ENCODE measurements at regions not wholly inside any gene's neighbourhood (a gene's known extent, or its start where the extent isn't known, plus 50 kb on each side); places are given as distances from the start of the nearest gene placed in this dataset.

DNA sequence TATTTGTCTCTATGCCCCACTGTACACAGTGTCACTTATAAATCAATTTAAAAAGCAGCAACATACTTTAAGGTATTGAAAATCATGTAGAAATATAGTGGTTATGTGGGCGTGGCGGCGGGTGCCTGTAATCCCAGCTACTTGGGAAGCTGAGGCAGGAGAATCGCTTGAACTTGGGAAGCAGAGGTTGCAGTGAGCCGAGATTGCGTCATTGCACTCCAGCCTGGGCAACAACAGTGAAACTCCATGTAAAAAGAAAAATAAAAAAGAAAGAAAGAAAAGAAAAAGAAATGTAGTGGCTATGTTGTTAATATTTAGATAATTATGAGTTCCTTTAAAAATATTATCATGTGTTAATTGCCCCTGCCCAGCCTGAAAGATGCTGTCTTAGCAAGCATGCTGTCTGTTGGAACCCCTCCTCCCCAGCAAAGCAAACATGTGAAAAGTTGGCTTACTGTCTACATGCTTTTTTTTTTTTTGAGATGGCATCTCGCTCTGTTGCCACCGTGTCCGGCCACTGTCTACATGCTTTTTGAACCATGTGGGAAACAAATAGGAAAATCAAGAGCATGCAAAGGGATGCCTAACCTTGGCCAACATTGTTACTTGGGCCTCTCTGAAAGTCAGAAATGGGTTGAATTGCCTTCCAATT, 151.4 kb upstream of the TSHZ2 start:
- DNase-seq (ENCODE audit: low read depth in 2 of 2): no peak

GRCh38 chr20:52818491-52818890, 153.7 kb upstream of the TSHZ2 start:
- DNase-seq (ENCODE audit: low read depth in 2 of 2): no peak

DNA sequence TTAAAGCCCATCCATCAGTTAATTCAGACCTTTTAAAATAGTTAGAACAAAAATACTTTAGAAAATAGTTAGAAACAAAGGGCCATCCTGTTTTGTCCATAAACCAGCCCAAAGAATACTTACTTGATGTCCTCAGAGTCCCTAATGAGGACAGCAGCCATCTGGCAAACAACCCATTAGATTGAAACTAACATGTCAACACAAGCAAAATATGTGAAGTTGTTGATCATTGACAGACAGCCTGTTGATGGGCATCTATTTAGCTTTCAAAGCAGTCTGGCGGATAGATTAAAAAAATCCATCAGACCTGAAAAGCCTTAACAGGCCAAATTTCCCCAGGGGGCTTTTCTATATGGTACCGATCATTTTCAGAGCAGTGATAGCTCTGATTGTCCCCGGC, 154.2 kb upstream of the TSHZ2 start:
- DNase-seq (ENCODE audit: low read depth in 2 of 2): no peak

DNA sequence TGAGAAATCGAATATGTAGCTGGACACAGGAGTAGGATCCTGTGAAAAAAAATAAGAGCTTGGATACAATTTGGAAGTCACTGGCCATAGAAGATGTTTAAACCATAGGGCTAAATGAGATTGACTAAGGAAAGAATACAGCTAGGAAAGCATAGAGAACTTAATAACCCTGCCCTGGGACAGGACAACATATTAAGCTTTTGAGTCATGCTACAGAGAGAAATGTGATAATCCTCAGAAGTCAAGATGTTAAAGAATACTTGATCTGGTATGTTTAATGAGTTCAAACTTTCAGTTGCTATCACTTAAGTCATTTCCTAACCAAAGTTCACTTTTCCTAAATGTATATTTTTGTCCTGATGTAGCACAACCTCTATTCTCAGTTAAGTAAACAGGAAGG, 154.6 kb upstream of the TSHZ2 start:
- DNase-seq (ENCODE audit: low read depth in 2 of 2): no peak

GRCh38 chr20:52814371-52814770, 157.8 kb upstream of the TSHZ2 start:
- no peak for DNase-seq (ENCODE audit: low read depth in 2 of 2)

GRCh38 chr20:52812231-52812847, 159.8 kb upstream of the TSHZ2 start:
- DNase-seq (ENCODE audit: low read depth in 2 of 2): no peak

DNA sequence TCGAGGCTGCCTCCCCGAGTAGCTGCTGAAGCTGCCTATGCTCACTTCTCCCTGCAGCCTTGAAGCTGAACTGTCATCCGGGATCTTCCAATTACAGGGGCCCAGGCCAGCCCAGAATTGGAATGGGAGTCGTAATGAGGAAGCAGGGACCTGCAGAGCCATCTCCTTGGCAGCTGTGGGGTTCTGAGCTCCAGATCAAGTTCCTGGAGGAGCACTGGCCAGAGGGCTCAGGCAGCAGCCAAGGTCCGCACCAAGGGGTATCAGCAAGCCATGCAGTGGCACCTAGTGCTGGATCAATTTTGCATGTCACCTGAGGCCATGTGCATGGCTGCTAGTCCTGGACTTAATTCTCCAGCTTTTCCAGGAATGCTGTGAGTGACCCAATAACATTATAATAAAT, 163.2 kb upstream of the TSHZ2 start:
- DNase-seq (ENCODE audit: low read depth in 2 of 2): no peak

DNA sequence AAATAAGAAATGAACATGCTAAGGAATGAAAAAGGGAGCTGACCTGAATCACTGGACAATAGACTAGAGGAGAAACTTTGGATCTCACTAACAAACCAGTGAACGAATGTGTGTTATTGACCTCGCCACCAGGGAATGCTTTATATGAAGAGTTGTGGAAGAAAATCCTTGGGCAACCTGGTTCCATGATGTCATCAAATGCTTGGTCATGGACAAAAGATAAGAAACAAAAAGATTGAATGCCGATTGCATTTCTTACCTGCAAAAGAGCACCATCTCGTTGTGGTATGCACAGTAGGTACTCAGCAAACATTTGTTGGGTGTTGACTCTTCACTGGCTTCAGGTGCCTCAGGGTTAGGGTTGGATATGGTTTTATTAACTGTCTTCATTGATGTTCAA, 165.2 kb upstream of the TSHZ2 start:
- no peak for DNase-seq (ENCODE audit: low read depth in 2 of 2)

DNA sequence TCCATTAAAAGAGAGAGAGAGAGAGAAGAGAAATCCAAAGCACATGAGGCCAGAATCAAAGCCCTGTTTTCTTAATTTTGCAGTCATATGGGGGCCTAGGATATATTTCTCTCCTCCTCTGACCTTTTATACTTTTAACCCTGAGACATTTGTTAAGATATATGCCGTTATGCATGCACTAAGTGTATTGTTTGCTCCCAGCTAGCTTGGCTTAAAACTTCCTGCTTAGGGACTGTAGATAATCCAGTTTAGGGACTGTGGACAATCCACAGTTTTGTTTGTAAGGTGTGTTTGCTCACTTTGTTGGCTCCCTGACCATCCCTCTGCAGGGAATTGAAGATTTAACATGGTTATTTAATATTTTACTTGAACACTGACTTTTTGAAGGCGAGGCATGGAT, 166.3 kb upstream of the TSHZ2 start:
- no peak for DNase-seq (ENCODE audit: low read depth in 2 of 2)

DNA sequence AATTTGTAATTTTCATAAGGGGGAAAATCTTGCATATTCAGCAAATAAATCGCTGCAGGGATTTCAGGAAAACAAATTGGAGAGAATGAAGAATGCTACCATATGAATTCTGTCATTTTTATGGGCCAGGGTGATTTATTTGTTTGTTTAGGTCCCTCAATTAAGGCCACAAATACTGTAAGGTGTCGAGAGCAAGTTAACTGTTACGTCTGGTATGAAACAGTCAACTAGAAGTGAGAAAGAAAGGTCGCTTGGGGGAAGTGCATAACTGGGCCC, 166.9 kb upstream of the TSHZ2 start:
- DNase-seq (ENCODE audit: low read depth in 2 of 2): no peak

DNA sequence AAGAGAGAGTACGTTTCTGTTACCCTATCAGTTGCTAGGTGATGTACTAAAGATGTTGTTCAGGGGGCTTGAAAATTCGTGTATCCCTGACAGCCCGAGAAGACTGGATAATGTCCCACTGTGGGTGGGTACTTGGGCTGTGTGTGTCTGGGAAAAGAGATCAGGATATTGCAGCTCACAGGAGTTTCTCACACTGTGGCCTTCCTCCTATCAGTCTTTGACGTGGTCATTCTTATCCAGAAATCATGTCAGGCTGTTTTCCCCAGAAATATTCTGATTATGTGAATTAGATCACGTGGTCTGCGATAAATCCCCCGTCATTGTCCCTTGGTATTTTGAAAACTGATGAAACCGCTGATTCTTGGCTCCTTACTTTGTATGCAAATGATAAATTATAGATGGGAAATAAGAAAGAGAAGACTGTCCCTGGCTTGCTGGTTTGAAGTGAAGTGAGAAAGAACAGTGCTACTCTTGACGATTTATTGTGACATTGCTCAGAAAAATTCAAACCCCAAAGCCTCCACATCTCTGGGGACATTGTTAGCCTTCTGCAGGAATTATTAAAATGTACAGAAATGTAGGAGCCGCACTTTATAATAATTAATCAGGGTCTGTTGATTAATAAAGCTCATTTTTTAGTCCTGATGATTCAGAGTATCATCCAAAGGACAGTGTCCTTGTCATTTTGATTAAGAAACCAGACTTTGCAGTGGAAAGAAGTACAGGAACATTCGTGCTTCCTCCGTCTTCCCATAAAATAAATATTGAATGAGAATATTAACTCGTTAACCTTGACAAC, 167.5 kb upstream of the TSHZ2 start:
- no peak for DNase-seq (ENCODE audit: low read depth in 2 of 2)

DNA sequence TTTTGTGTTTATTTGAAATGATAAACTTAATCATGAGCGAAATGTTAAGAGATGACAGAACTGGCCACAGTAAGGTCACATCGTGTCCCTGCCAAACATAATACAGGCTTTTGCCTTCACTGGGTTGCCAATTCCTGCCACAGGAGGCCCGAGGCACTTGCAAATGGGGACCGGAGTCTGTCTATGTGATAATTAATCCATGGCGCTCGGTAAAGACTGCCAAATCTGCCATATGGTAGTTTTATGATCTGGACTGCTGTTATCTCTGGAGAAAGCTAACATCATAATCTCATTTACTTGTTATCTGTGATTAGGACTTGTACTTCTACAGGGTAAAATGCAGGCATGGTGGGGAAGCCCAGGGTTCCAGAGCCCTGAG, 170.5 kb upstream of the TSHZ2 start:
- DNase-seq (ENCODE audit: low read depth in 2 of 2): no peak

GRCh38 chr20:52800734-52801627, 171.2 kb upstream of the TSHZ2 start:
- no peak for DNase-seq (ENCODE audit: low read depth in 2 of 2)

DNA sequence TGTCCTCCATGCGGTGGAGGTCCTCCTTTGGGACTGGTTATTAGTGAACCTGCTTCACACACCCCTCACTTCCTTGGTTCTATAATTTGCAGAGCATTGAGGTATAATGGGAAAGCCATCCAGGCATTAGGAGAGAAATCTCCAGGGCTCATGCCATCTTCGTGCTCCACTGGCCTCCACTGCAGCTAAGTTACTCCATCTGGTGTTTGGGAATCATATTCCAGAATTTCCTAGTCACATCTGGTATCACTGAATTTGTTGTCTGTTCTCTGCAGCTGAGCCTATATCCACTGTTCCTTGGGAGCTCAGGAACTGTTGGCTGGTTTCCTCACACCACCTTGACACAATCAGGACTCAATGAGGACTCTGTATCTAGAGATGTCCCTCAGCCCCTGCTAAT, 173.0 kb upstream of the TSHZ2 start:
- no peak for DNase-seq (ENCODE audit: low read depth in 2 of 2)

- DNase-seq (ENCODE audit: low read depth in 2 of 2): no peak
Observed at GRCh38 chr20:52798124-52798523, 174.0 kb upstream of the TSHZ2 start.

DNA sequence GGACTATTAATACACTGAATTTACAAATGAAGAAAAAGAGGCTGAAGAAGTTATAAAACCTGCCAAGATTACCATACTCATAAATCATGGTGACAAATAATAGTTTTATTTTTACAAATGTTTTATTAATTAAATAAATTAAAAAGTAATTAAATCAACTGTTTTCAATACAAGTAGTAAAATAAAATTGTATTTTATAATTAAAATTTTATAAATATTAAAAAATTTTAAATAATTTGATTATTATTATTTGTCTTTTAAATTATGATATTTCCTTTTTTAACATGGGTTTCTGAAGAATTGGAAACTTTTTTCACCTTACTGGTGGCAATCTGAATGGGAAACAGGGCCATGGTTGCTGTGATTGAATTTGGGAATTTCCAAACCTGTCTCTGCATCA, 177.3 kb upstream of the TSHZ2 start:
- DNase-seq (ENCODE audit: low read depth in 2 of 2): no peak

DNA sequence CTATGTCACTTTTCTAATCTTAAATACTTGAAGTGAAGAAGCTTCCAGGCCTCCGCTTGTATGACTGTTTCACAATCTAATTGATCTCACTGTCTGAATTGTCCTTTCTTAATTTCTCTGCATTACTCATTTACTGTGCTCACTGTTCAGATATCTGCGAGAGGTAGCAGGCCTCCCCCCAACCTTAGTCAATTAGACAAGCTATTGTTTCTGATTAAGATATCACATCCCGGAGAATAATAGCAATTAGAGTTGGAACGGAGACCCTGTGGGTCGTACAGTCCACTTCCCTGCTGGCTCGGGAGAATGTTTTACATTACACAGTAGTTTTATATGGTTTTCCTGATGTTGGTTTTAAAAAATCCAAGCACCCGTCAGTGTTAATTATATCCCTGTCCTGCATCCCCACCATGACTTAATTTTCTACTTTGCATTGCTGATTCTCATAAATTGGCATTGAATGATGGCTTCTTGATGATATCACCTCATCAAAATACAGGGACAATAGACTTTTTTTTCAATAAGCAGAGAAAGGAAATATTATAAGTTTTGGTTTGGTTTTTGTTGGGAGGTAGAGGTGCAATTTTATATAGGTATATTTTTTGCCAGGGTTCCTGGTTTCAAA, 178.7 kb upstream of the TSHZ2 start:
- DNase-seq (ENCODE audit: low read depth in 2 of 2): no peak

- no peak for DNase-seq (ENCODE audit: low read depth in 2 of 2)
Observed at GRCh38 chr20:52791091-52791490, 181.1 kb upstream of the TSHZ2 start.

DNA sequence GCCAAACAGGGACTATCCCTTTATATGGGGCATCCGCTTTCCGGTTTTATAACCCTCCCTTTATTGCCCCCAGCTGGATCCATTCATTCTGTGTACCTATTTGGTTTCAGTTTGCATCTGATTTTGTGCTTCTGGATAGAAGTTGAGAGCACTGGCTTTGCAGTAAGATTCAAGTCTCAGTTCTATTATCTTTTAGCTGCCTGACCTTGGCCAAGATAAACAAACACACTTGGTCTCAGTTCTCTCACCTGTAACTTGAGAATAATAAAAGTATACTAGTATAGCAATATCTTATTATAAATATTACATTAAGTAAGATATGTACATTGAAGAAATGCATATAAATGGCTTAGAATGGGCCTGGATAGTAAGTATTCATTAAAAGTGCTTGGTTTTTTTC, 182.4 kb upstream of the TSHZ2 start:
- DNase-seq (ENCODE audit: low read depth in 2 of 2): no peak

GRCh38 chr20:52787962-52788361, 184.2 kb upstream of the TSHZ2 start:
- no peak for DNase-seq (ENCODE audit: low read depth in 2 of 2)

- no peak for DNase-seq (ENCODE audit: low read depth in 2 of 2)
Observed at GRCh38 chr20:52787216-52787615, 184.9 kb upstream of the TSHZ2 start.

GRCh38 chr20:52785679-52786078, 186.5 kb upstream of the TSHZ2 start:
- DNase-seq (ENCODE audit: low read depth in 2 of 2): no peak

Measured in stimulated activated CD4-positive, alpha-beta T cell treated with anti-CD3 and anti-CD28 coated beads, Interleukin-1b, Interleukin-23, amount 100 ng/mL, for 4 hours (primary cell).